ENCODE measurements at regions not wholly inside any gene's neighbourhood (a gene's known extent, or its start where the extent isn't known, plus 50 kb on each side); places are given as distances from the start of the nearest gene placed in this dataset.

GRCh38 chr5:93674866-93675459 is 66.4 kb downstream of the POU5F2 start:
- peaks cover 2% of the 10 kb centered on the region for H3K9me3 Mint-ChIP-seq (ENCODE audit: low read depth)
- peak overlapping the region; percentile 29 for H3K27ac Mint-ChIP-seq
- TF ChIP-seq, protein P1, sequence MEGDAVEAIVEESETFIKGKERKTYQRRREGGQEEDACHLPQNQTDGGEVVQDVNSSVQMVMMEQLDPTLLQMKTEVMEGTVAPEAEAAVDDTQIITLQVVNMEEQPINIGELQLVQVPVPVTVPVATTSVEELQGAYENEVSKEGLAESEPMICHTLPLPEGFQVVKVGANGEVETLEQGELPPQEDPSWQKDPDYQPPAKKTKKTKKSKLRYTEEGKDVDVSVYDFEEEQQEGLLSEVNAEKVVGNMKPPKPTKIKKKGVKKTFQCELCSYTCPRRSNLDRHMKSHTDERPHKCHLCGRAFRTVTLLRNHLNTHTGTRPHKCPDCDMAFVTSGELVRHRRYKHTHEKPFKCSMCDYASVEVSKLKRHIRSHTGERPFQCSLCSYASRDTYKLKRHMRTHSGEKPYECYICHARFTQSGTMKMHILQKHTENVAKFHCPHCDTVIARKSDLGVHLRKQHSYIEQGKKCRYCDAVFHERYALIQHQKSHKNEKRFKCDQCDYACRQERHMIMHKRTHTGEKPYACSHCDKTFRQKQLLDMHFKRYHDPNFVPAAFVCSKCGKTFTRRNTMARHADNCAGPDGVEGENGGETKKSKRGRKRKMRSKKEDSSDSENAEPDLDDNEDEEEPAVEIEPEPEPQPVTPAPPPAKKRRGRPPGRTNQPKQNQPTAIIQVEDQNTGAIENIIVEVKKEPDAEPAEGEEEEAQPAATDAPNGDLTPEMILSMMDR (IDR thresholded peaks at IDR 0.05; ENCODE audit: unreplicated experiment) = no peak
- peak overlapping the region; percentile 21 for H3K4me3 Mint-ChIP-seq (ENCODE audit: low read depth)
- H3K27me3 Mint-ChIP-seq = no peaks in the 10 kb centered on the region
- DNase-seq (ENCODE audit: low spot score, unreplicated experiment) = no peak
- H3K36me3 Mint-ChIP-seq (ENCODE audit: insufficient read depth) = peaks cover 2% of the 10 kb centered on the region
- peaks cover 53% of the 10 kb centered on the region for H3K4me1 Mint-ChIP-seq (ENCODE audit: low read depth)

GRCh38 chr5:93674138-93674537 is 67.3 kb downstream of the POU5F2 start:
- Mint-ChIP-seq H3K4me1 (ENCODE audit: low read depth) (peaks cover 55% of the 10 kb centered on the region), H3K27me3 (no peaks in the 10 kb centered on the region)
- TF ChIP-seq, protein P1 (IDR thresholded peaks at IDR 0.05; ENCODE audit: unreplicated experiment) = no peak

DNA sequence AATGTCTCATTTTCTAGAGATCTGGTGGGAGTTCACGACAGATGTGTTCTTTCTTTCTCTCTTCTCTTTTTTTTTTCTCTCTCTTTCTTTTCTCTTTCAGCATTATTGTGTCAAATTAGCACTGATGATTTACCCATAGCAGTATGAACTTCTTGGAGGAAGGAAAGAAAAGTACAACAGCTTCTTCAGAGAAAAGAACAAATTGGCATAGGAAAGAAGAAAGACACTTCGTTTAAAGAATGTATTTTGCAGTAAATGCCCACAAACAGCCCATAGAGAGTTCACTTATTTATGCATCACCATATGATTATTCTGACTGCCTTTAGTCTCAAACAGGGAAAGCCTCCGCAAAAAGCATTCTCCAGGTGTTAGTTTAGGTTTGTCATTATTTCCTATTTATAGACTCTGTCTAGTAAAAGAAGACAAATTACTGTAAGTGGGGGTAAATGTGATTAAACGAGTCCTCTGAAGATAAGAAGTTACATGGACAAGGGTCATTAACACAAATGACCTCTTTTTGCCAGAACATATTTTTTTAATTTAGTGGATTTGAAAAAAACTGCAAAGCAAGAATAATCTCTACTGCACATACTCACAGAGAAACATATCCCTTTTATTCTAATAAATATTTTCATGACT is 68.0 kb downstream of the POU5F2 start:
- no peaks in the 10 kb centered on the region for H3K27me3 Mint-ChIP-seq
- TF ChIP-seq, protein P1 (IDR thresholded peaks at IDR 0.05; ENCODE audit: unreplicated experiment) = no peak
- H3K4me3 Mint-ChIP-seq (ENCODE audit: low read depth) = peak overlapping the region; percentile 37
- DNase-seq (ENCODE audit: low spot score, unreplicated experiment) = no peak
- H3K27ac Mint-ChIP-seq = peak overlapping the region; percentile 90
- H3K9me3 Mint-ChIP-seq (ENCODE audit: low read depth) = peaks cover 4% of the 10 kb centered on the region
- H3K36me3 Mint-ChIP-seq (ENCODE audit: insufficient read depth) = peaks cover 3% of the 10 kb centered on the region
- H3K4me1 Mint-ChIP-seq (ENCODE audit: low read depth) = peaks cover 58% of the 10 kb centered on the region

More at GRCh38 chr5:93674138-93674537, 67.3 kb downstream of the POU5F2 start:
- peak overlapping the region; percentile 37 for H3K4me3 Mint-ChIP-seq (ENCODE audit: low read depth)
- peak overlapping the region; percentile 90 for H3K27ac Mint-ChIP-seq
- peaks cover 3% of the 10 kb centered on the region for H3K36me3 Mint-ChIP-seq (ENCODE audit: insufficient read depth)
- peaks cover 4% of the 10 kb centered on the region for H3K9me3 Mint-ChIP-seq (ENCODE audit: low read depth)
- DNase-seq (ENCODE audit: low spot score, unreplicated experiment) = no peak

GRCh38 chr5:93665648-93666047 is 75.8 kb downstream of the POU5F2 start:
- peaks cover 25% of the 10 kb centered on the region for H3K4me1 Mint-ChIP-seq (ENCODE audit: low read depth)

GRCh38 chr5:93660677-93661076 is 77.7 kb downstream of the NR2F1 start:
- no peak overlapping the region for H3K4me3 Mint-ChIP-seq (ENCODE audit: low read depth)
- DNase-seq (ENCODE audit: low spot score, unreplicated experiment) = no peak
- TF ChIP-seq, protein P1 (IDR thresholded peaks at IDR 0.05; ENCODE audit: unreplicated experiment) = no peak

More at GRCh38 chr5:93665648-93666047, 75.8 kb downstream of the POU5F2 start:
- H3K9me3 Mint-ChIP-seq (ENCODE audit: low read depth) = peaks cover 4% of the 10 kb centered on the region
- H3K36me3 Mint-ChIP-seq (ENCODE audit: insufficient read depth) = peaks cover 3% of the 10 kb centered on the region
- no peak overlapping the region for H3K4me3 Mint-ChIP-seq (ENCODE audit: low read depth)
- TF ChIP-seq, protein P1 (IDR thresholded peaks at IDR 0.05; ENCODE audit: unreplicated experiment) = no peak
- H3K27ac Mint-ChIP-seq = peak overlapping the region; percentile 47
- no peaks in the 10 kb centered on the region for H3K27me3 Mint-ChIP-seq
- DNase-seq (ENCODE audit: low spot score, unreplicated experiment) = no peak

More at GRCh38 chr5:93660677-93661076, 77.7 kb downstream of the NR2F1 start:
- Mint-ChIP-seq H3K4me1 (ENCODE audit: low read depth) (peaks cover 6% of the 10 kb centered on the region), H3K27ac (no peak overlapping the region), H3K27me3 (no peaks in the 10 kb centered on the region), H3K9me3 (ENCODE audit: low read depth) (no peaks in the 10 kb centered on the region), H3K36me3 (ENCODE audit: insufficient read depth) (no peaks in the 10 kb centered on the region)

Data from progenitor cell of endocrine pancreas (in vitro differentiated cells).